Activated CD4-positive, alpha-beta T cell treated with anti-CD3 and anti-CD28 coated beads, Interleukin-2, amount 50 U/mL, for 16 hours (primary cell): ENCODE measurements at regions not wholly inside any gene's neighbourhood (a gene's known extent, or its start where the extent isn't known, plus 50 kb on each side); places are given as distances from the start of the nearest gene placed in this dataset.

Source experiments
- DNase-seq: peaks from one replicate; pipeline ENCODE4 v3.0.0-alpha.2; 2020

GRCh38 chr12:38586789-38587188 is 270.2 kb downstream of the ALG10B start:
- DNase-seq: no peak

GRCh38 chr12:38587594-38587993 is 271.0 kb downstream of the ALG10B start:
- no peak for DNase-seq

- DNase-seq: no peak
These were observed 272.2 kb downstream of the ALG10B start for GRCh38 chr12:38588624-38589305.

DNA sequence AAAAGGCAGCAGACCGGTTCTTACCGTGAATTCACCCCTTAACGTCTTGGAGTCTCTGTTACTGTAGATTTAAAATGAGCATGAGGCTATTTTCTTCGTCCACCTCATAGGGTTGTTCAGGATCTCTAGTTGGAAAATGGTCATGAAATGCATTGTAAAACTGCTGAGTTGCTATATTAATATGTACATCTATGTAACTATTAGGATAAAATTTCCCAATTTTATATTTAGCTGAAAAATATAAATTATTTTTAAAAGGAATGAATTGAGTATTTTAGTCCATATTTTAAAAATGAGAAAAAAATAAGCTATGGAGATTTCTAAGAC is 272.7 kb downstream of the ALG10B start:
- DNase-seq: no peak

GRCh38 chr12:38601949-38602348 is 285.4 kb downstream of the ALG10B start:
- DNase-seq: no peak
